Mesodermal cell (in vitro differentiated cells): ENCODE measurements at regions not wholly inside any gene's neighbourhood (a gene's known extent, or its start where the extent isn't known, plus 50 kb on each side); places are given as distances from the start of the nearest gene placed in this dataset.

Source experiments
- H3K27ac ChIP-seq: 2 replicates; pipeline ENCODE4 v1.7.0; 2013; ENCODE audit warnings: mild to moderate bottlenecking, low read depth, low read length, moderate library complexity; ENCODE audit not compliant: severe bottlenecking
- H3K36me3 ChIP-seq: 2 replicates; pipeline ENCODE4 v1.7.1; 2013; ENCODE audit warnings: mild to moderate bottlenecking, low read length, moderate library complexity; ENCODE audit not compliant: control insufficient read depth, insufficient read depth
- H3K4me1 ChIP-seq: one replicate; pipeline ENCODE4 v1.7.1; 2013; ENCODE audit warnings: mild to moderate bottlenecking, low read length; ENCODE audit not compliant: insufficient read depth, control insufficient read depth, poor library complexity, severe bottlenecking
- H3K4me3 ChIP-seq: 2 replicates; pipeline ENCODE4 v1.7.0; 2013; ENCODE audit warnings: low read length, control low read depth, mild to moderate bottlenecking; ENCODE audit not compliant: insufficient read depth, poor library complexity, severe bottlenecking; ENCODE audit errors: extremely low read depth
- H3K9me3 ChIP-seq: 2 replicates; pipeline ENCODE4 v1.7.1; 2013; ENCODE audit warnings: mild to moderate bottlenecking, low read length, moderate library complexity; ENCODE audit not compliant: control insufficient read depth
- WGBS, 2 experiments: methylation state at CpG; one replicate each; pipeline ENCODE4 v1.1.5; 2013; ENCODE audit warnings: missing lambda C conversion rate in 2 of 2; ENCODE audit not compliant: insufficient coverage in 2 of 2; 5-methylcytosine and 5-hydroxymethylcytosine counted together

DNA sequence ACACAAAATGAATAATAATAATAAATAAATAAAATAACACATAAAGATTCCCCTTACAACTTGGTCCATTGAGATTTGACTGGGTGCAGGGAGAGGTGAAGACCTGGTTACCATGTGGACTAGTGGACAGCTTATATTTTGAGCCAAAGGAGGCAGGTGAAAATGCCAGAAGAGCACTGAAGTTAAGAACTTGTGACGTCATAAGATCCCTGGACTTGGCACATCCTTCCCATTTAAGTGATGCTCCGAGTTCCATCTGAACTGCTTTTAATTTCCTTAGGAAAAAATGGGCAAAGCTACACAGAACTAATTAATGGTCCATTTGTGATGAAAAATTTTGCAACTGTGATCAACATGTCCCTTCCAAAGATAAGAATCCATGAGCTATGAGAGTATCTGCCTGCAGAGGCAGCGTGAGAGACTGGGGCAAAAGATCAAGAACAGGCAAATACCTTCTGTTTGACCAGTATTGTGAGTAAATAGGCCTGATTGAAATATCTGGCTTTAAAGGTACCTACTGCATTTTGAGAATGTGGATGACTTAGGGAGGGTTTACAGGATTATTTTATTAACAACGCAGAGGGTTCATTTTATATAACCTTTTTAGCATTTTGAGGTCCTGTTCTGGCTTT is 101.2 kb upstream of the POT1 start:
- no peak overlapping the region for H3K27ac ChIP-seq
- no peak overlapping the region for H3K4me3 ChIP-seq
- no peaks in the 10 kb centered on the region for H3K36me3 ChIP-seq
- H3K9me3 ChIP-seq: no peaks in the 10 kb centered on the region
- WGBS, 2 experiments: 80 to 94% methylated on average over 3 of the region's 4 CpGs
- no peaks in the 10 kb centered on the region for H3K4me1 ChIP-seq

DNA sequence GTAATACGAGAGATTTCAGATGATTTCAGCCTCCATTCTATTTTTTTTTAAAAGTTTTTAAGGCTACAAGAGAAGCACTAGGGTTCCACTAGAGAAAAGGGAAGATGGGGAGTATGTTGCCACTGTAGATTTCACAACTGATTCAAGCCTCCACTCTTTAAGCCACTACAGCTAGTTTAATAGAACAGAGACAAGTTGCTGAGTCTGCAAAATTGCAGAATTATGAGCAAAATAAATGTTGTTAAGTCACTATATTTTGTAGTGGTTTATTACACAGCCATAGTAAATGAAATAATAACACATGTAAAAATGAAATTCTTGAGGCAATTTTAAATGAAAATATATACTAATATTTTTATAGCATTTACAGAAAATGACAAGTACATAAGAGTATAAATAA is 96.0 kb upstream of the POT1 start:
- no peaks in the 10 kb centered on the region for H3K9me3 ChIP-seq
- H3K4me3 ChIP-seq: no peak overlapping the region
- H3K4me1 ChIP-seq: no peaks in the 10 kb centered on the region
- WGBS, 2 experiments: 100% methylated on average over 1 of the region's 1 CpG; no CpG with 5 or more reads in 1 of the 2 experiments
- no peaks in the 10 kb centered on the region for H3K36me3 ChIP-seq
- H3K27ac ChIP-seq: no peak overlapping the region

DNA sequence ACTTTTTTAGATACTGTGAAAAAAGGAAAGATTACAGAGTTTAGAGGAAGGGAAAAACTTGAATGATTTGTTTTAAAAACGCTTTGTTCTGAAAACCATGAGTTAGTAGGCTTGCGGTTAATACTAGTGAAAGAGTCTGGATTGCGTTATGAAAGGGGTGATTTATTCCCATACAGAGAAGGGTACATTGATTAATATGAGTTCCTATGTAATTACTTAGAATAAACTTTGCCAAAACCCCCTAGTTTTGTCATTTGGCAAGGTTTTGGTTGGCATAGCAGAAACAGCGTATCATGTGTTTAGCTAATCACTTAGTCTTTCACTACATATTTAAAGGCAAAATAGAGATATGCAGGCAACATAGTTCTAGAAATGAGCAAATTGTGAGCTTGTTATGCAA is 91.2 kb upstream of the POT1 start:
- WGBS, 2 experiments: 67 to 100% methylated on average over 1 to 2 of the region's 4 CpGs

DNA sequence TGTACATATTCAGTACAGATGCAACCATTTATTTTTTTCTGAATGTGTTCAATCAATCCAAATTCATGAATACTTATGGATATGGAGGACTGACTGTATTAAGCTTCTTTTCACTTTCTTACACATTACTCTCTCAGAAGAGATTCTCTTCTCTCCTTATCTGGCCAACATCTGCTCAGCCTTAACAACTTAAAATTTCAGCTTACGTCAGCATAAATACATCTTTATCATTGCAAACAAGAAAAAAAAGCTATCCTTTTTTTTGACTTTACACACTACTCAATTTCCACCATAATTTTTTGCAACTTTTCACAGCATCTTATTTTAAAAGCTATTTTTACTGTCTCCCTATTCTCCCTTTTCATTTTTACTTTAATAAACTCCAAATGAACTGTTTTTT is 80.9 kb upstream of the POT1 start:
- H3K27ac ChIP-seq: no peak overlapping the region
- H3K4me3 ChIP-seq: no peak overlapping the region
- 71 to 100% methylated on average over 1 of the region's 1 CpG for WGBS, 2 experiments
- H3K4me1 ChIP-seq: no peaks in the 10 kb centered on the region
- no peaks in the 10 kb centered on the region for H3K9me3 ChIP-seq
- H3K36me3 ChIP-seq: no peaks in the 10 kb centered on the region

More for the DNA sequence above, 91.2 kb upstream of the POT1 start:
- Histone ChIP-seq H3K27ac (no peak overlapping the region), H3K36me3 (no peaks in the 10 kb centered on the region), H3K4me3 (no peak overlapping the region), H3K9me3 (no peaks in the 10 kb centered on the region), H3K4me1 (no peaks in the 10 kb centered on the region)

DNA sequence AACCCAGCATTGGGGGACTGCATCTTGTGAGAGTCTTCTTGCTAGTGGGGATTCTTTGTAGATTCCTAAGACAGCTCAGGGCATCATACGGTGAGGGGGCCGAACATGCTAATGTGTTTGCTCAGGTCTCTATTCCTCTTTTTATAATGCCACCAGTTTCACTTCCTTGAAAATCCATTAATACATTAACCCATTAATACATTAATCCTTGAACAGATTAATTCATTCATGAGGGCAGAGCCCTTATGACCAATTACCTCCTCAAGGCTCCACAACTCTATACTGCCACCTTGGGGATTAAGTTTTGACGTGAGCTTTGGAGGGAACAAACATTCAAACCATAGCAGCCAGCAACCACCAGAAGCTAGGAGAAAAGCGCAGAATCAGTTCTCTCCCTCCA is 67.2 kb upstream of the POT1 start:
- Histone ChIP-seq H3K4me3 (no peak overlapping the region), H3K9me3 (no peaks in the 10 kb centered on the region), H3K27ac (no peak overlapping the region), H3K36me3 (no peaks in the 10 kb centered on the region), H3K4me1 (peaks cover 6% of the 10 kb centered on the region)
- WGBS, 2 experiments: 87 to 100% methylated on average over 2 to 3 of the region's 4 CpGs

DNA sequence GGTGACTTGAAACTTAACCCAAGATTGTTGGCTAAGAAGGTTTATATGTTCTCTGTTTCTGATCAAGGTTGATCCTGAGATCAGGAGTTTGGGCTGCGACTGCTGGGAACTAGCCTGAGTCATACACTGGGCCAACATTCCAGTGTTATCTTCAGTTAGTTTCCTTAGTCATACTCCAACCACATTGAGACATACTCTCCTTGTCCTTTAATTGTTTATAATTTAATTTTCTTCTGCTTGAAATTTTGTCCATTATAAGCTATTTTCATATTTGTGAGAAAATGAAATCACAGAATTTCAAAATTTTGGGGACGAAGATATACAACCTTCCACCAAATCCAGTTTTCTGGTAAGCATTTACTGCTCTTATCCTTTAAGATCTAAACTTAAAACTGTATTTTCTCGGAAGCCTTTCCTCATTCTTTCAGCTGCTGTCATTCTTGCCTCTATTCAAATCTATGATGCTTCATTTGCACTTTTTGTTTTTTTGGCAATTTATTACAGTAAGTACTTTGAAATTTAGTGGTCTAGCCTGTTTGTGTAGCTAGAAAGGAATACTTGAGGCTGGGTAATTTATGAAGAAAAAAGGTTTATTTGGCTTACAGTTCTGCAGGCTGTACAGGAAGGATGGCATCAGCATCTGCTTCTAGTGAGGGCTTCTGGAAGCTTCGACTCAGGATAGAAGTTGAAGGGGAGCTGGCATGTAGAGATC is 63.4 kb upstream of the POT1 start:
- WGBS, 2 experiments: 92 to 100% methylated on average over 1 of the region's 4 CpGs
- H3K27ac ChIP-seq: peak overlapping the region; percentile 92
- no peak overlapping the region for H3K4me3 ChIP-seq
- H3K9me3 ChIP-seq: no peaks in the 10 kb centered on the region
- no peaks in the 10 kb centered on the region for H3K36me3 ChIP-seq
- peaks cover 6% of the 10 kb centered on the region for H3K4me1 ChIP-seq

DNA sequence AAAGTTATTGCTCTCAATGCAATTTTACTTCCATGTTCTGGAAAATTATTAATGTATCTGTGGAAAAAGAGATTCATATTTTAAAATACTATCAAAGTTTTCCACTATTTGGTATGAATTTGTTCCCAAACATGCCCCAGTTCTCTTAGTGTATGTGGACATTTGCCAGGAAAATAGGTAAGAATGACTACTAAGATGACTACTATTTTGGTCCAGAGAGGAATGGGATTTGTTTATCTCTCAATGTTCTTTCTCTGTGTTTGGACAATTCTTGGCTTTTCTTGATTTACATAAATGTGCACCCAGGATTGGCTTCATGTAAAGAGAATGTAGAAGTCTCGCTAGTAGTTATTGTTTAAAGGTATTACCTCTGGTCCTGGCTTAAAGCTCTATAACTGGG is 60.3 kb upstream of the POT1 start:
- Histone ChIP-seq H3K27ac (no peak overlapping the region), H3K4me1 (peaks cover 6% of the 10 kb centered on the region), H3K9me3 (no peaks in the 10 kb centered on the region), H3K4me3 (no peak overlapping the region), H3K36me3 (no peaks in the 10 kb centered on the region)
- 88 to 89% methylated on average over 1 of the region's 1 CpG for WGBS, 2 experiments
